IMR-90 (cell line): ENCODE measurements at regions not wholly inside any gene's neighbourhood (a gene's known extent, or its start where the extent isn't known, plus 50 kb on each side); places are given as distances from the start of the nearest gene placed in this dataset.

ENCODE experiments used
- ATAC-seq: fragments of 200-7000 bp; cut with Tn5 transposase; 2 replicates; pipeline ENCODE4 v1.9.1; 2020; ENCODE audit warnings: low read depth, mild to moderate bottlenecking, moderate library complexity
- BruUV-seq: library from RNA; stranded (reverse); fragments of 400-500 nt; replicated peaks from 2 replicates; lab custom pipeline; 2021; lab: Mats Ljungman, UMichigan
- CTCF ChIA-PET: fragments of 300-600 bp; formaldehyde crosslinking; extraction: SDS; loops from one replicate; lab custom pipeline; 2021; ENCODE audit warnings: antibody characterized with exemption; lab: Yijun Ruan, JAX
- POLR2A ChIA-PET: fragments of 300-600 bp; sonication (Branson Sonifier 250); formaldehyde crosslinking; loops from one replicate; lab custom pipeline; 2022; ENCODE audit warnings: antibody characterized with exemption; ENCODE audit not compliant: unreplicated experiment; lab: Charles Lee
- DNase-seq: peaks from one replicate; pipeline ENCODE4 v3.0.0; 2013
- H2AFZ ChIP-seq: replicated peaks from 2 replicates; pipeline ENCODE3; 2013; ENCODE audit warnings: low read length, mild to moderate bottlenecking; ENCODE audit not compliant: poor library complexity
- H2AK5ac ChIP-seq: 2 replicates; pipeline ENCODE4 v1.6.1; 2013; ENCODE audit warnings: low read depth, low read length, inconsistent platforms
- H2AK9ac ChIP-seq: replicated peaks from 2 replicates; pipeline ENCODE3; 2013; ENCODE audit warnings: mild to moderate bottlenecking, low read depth, low read length, moderate library complexity; ENCODE audit not compliant: poor library complexity
- H2BK120ac ChIP-seq: 2 replicates; pipeline ENCODE4 v1.6.1; 2013; ENCODE audit warnings: low read depth, low read length, inconsistent platforms
- H2BK15ac ChIP-seq: 3 replicates; pipeline ENCODE4 v1.6.1; 2013; ENCODE audit warnings: low read depth, low read length, inconsistent platforms
- H2BK20ac ChIP-seq: 2 replicates; pipeline ENCODE4 v1.6.1; 2013; ENCODE audit warnings: low read depth, mild to moderate bottlenecking, inconsistent platforms, low read length, moderate library complexity
- H2BK5ac ChIP-seq: 2 replicates; pipeline ENCODE4 v1.6.1; 2013; ENCODE audit warnings: mild to moderate bottlenecking, low read depth, low read length, inconsistent platforms; ENCODE audit not compliant: poor library complexity, severe bottlenecking
- H3K14ac ChIP-seq: replicated peaks from 2 replicates; pipeline ENCODE4 v1.6.1; 2013; ENCODE audit warnings: low read depth, low read length, inconsistent platforms
- H3K18ac ChIP-seq: 2 replicates; pipeline ENCODE4 v1.6.1; 2013; ENCODE audit warnings: low read depth, low read length, control low read depth
- H3K23ac ChIP-seq: 2 replicates; pipeline ENCODE4 v1.6.1; 2013; ENCODE audit warnings: low read depth, low read length, inconsistent platforms
- H3K27ac ChIP-seq: 2 replicates; pipeline ENCODE4 v1.5.1; 2013; ENCODE audit warnings: mild to moderate bottlenecking, control low read depth, low read length; ENCODE audit not compliant: insufficient read depth
- H3K27me3 ChIP-seq: 2 replicates; pipeline ENCODE4 v1.6.1; 2013; ENCODE audit warnings: low read length; ENCODE audit not compliant: control insufficient read depth, insufficient read depth
- H3K36me3 ChIP-seq: 2 replicates; pipeline ENCODE4 v1.6.1; 2013; ENCODE audit warnings: low read length, mixed read lengths; ENCODE audit not compliant: control insufficient read depth, insufficient read depth
- H3K4ac ChIP-seq: 2 replicates; pipeline ENCODE4 v1.6.1; 2013; ENCODE audit warnings: low read depth, low read length, inconsistent platforms
- H3K4me1 ChIP-seq: 2 replicates; pipeline ENCODE4 v1.6.1; 2013; ENCODE audit warnings: low read length, mixed read lengths; ENCODE audit not compliant: control insufficient read depth, insufficient read depth
- H3K4me2 ChIP-seq: 2 replicates; pipeline ENCODE4 v1.6.1; 2013; ENCODE audit warnings: low read depth, mild to moderate bottlenecking, control low read depth, low read length, moderate library complexity
- H3K4me3 ChIP-seq: 2 replicates; pipeline ENCODE4 v1.5.1; 2013; ENCODE audit warnings: low read depth, mild to moderate bottlenecking, control low read depth, low read length, moderate library complexity; ENCODE audit not compliant: insufficient read depth
- H3K56ac ChIP-seq: 2 replicates; pipeline ENCODE4 v1.6.1; 2013; ENCODE audit warnings: low read length, inconsistent platforms; ENCODE audit not compliant: insufficient read depth; ENCODE audit errors: extremely low read depth
- H3K79me1 ChIP-seq, 2 experiments: 2 replicates each; pipeline ENCODE4 v1.6.1; 2013; ENCODE audit warnings: low read length in 2 of 2, inconsistent platforms in 1 of 2, low read depth in 1 of 2
- H3K9ac ChIP-seq: 2 replicates; pipeline ENCODE4 v1.6.1; 2013; ENCODE audit warnings: low read depth, low read length, control low read depth
- H3K9me1 ChIP-seq: 2 replicates; pipeline ENCODE4 v1.6.1; 2013; ENCODE audit warnings: low read length, inconsistent platforms; ENCODE audit not compliant: insufficient read depth
- H3K9me3 ChIP-seq: 2 replicates; pipeline ENCODE4 v1.6.1; 2013; ENCODE audit warnings: low read length; ENCODE audit not compliant: control insufficient read depth, insufficient read depth
- H4K20me1 ChIP-seq: 2 replicates; pipeline ENCODE4 v1.6.1; 2013; ENCODE audit warnings: low read length, inconsistent platforms; ENCODE audit not compliant: insufficient read depth
- H4K5ac ChIP-seq: 2 replicates; pipeline ENCODE4 v1.6.1; 2013; ENCODE audit warnings: mild to moderate bottlenecking, low read depth, low read length, control low read depth
- H4K8ac ChIP-seq, 2 experiments: 2 replicates each; pipeline ENCODE4 v1.6.1; 2013; ENCODE audit warnings: low read depth in 2 of 2, low read length in 2 of 2, control low read depth in 1 of 2, inconsistent platforms in 1 of 2
- H4K91ac ChIP-seq: 2 replicates; pipeline ENCODE4 v1.6.1; 2013; ENCODE audit warnings: low read depth, low read length, inconsistent platforms; ENCODE audit not compliant: insufficient read depth
- CEBPB ChIP-seq: IDR thresholded peaks from 2 replicates; pipeline ENCODE4 v1.6.1; 2012; ENCODE audit warnings: low read depth, low read length, improper control_type of control experiment
- FOS ChIP-seq: fragments of 150-350 bp; IDR thresholded peaks from 2 replicates; pipeline ENCODE4 v1.6.1; 2016; ENCODE audit warnings: low read depth, low read length
- MAZ ChIP-seq: IDR thresholded peaks from 2 replicates; pipeline ENCODE4 v1.6.1; 2012; ENCODE audit warnings: low read depth, mild to moderate bottlenecking, low read length, improper control_type of control experiment, moderate library complexity, borderline replicate concordance
- NFE2L2 ChIP-seq: fragments of 150-350 bp; IDR thresholded peaks from 2 replicates; pipeline ENCODE4 v1.6.1; 2016; ENCODE audit warnings: low read depth, mild to moderate bottlenecking, low read length
- RCOR1 ChIP-seq: IDR thresholded peaks from 2 replicates; pipeline ENCODE4 v1.6.1; 2012; ENCODE audit warnings: mild to moderate bottlenecking, low read length, improper control_type of control experiment; ENCODE audit not compliant: insufficient replicate concordance
- SMC3 ChIP-seq: fragments of 150-350 bp; IDR thresholded peaks from 2 replicates; pipeline ENCODE4 v1.6.1; 2016; ENCODE audit warnings: low read depth, mild to moderate bottlenecking, antibody characterized with exemption, low read length, moderate library complexity
- USF2 ChIP-seq: fragments of 150-350 bp; IDR thresholded peaks from 2 replicates; pipeline ENCODE4 v1.6.1; 2017; ENCODE audit warnings: mild to moderate bottlenecking, antibody characterized with exemption, low read length, low read depth
- dilution Hi-C: fragments of 300-500 bp; cut with HindIII; formaldehyde crosslinking; loops from one replicate; pipeline ENCODE4 v1.14.3; 2018; ENCODE audit warnings: low sequenced_read_pairs; ENCODE audit not compliant: unreplicated experiment
- in situ Hi-C: fragments of 300-500 bp; cut with MboI; formaldehyde crosslinking; loops from 3 replicates; pipeline ENCODE4 v1.14.3; 2019; ENCODE audit warnings: low sequenced_read_pairs, inconsistent platforms, mixed read lengths
- intact Hi-C: fragments of 100-400 bp; cut with micrococcal nuclease; formaldehyde crosslinking; loops from 2 replicates; pipeline ENCODE4 v1.10.0; 2022

- BruUV-seq: no TSS peak
- H2BK15ac ChIP-seq: no peak overlapping the region
- no peak overlapping the region for H2AK5ac ChIP-seq
- H4K20me1 ChIP-seq: no peaks in the 10 kb centered on the region
- H3K36me3 ChIP-seq: no peaks in the 10 kb centered on the region
- H3K9ac ChIP-seq: no peak overlapping the region
- H3K27me3 ChIP-seq: no peaks in the 10 kb centered on the region
- DNase-seq (no peak), ATAC-seq (no peak)
- H3K4ac ChIP-seq: no peak overlapping the region
- no peak overlapping the region for H2BK20ac ChIP-seq
- H3K4me2 ChIP-seq: no peak overlapping the region
- H2AFZ ChIP-seq: no peak overlapping the region
- H3K4me3 ChIP-seq: no peak overlapping the region
- dilution Hi-C loops: no loop called here
- no peaks in the 10 kb centered on the region for H3K9me1 ChIP-seq
- no peak overlapping the region for H3K27ac ChIP-seq
- H3K4me1 ChIP-seq: no peaks in the 10 kb centered on the region
- H3K18ac ChIP-seq: no peak overlapping the region
- H2AK9ac ChIP-seq: no peak overlapping the region
- ChIA-PET POLR2A (no interaction called here), CTCF (no interaction called here)
- no peak overlapping the region for H4K91ac ChIP-seq
- no peak for TF ChIP-seq SMC3
- no peak for TF ChIP-seq FOS
- no peak for TF ChIP-seq NFE2L2
- no peak for TF ChIP-seq USF2
- no peak for TF ChIP-seq CEBPB
- no peak for TF ChIP-seq RCOR1
- TF ChIP-seq MAZ: no peak
- no peak overlapping the region for H2BK5ac ChIP-seq
- H4K8ac ChIP-seq: no peak overlapping the region
- in situ Hi-C loops: no loop called here
- H3K14ac ChIP-seq: no peak overlapping the region
- H3K9me3 ChIP-seq: peaks cover 16% of the 10 kb centered on the region
- intact Hi-C loops: no loop called here
- no peaks in the 10 kb centered on the region for H3K79me1 ChIP-seq
- no peak overlapping the region for H2BK120ac ChIP-seq
- H3K56ac ChIP-seq: no peak overlapping the region
- H3K23ac ChIP-seq: no peak overlapping the region
- no peak overlapping the region for H4K5ac ChIP-seq
Measured at GRCh38 chr2:57080035-57080434, 896.2 kb downstream of the CCDC85A start.
